Stimulated activated naive CD4-positive, alpha-beta T cell (primary cell): ENCODE measurements at regions not wholly inside any gene's neighbourhood (a gene's known extent, or its start where the extent isn't known, plus 50 kb on each side); places are given as distances from the start of the nearest gene placed in this dataset.

Experiments
- DNase-seq, 6 experiments: peaks; one replicate each; lab custom pipeline; 2025; lab: John Stamatoyannopoulos, UW

- DNase-seq = no peak
Observed at GRCh38 chr3:174651951-174652350, 207.2 kb upstream of the NAALADL2 start.

GRCh38 chr3:174659511-174659910, 199.6 kb upstream of the NAALADL2 start:
- no peak for DNase-seq

GRCh38 chr3:174662653-174663052, 196.5 kb upstream of the NAALADL2 start:
- DNase-seq = no peak

- DNase-seq = no peak
Observed at GRCh38 chr3:174667386-174667785, 191.7 kb upstream of the NAALADL2 start.

GRCh38 chr3:174675406-174675805, 183.7 kb upstream of the NAALADL2 start:
- no peak for DNase-seq

DNA sequence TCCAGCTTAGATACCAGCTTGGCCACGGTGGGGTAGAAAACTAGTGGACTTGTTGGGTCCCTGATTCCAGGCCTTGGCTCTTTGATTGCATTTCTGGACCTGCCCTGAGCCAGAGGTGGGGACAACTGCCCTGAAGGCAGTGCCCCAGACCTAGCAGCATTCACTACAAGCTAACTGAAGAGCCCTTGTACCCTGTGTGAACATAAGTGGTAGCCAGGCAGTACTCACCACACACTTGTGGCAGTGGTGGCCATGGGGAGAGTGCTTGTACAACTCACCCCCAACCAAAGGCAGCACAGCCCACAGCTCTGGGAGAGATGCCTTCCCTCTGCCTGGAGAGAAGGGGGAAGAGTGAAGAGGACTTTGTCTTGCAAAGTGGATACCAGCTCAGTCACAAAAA, 177.3 kb upstream of the NAALADL2 start:
- DNase-seq = no peak

GRCh38 chr3:174685796-174686195, 173.3 kb upstream of the NAALADL2 start:
- no peak for DNase-seq

DNA sequence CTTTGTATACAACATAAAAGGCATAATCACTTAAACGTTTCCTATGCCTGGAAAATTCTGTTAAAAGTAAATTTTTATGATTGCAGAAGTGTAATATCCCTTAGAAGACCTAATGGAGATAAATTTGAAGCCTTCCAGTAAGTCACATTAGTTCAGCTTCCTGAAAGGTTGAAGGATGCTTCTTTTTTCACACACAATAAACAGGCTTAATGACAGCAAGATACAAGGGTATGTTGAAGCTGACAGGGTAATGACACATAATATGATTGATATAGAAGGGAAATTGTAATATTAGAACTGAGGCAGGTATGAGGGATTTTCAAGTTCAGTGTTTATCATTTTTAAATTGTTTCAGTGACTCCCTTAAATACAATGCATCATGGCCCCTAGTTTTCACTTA, 161.8 kb upstream of the NAALADL2 start:
- no peak for DNase-seq

DNA sequence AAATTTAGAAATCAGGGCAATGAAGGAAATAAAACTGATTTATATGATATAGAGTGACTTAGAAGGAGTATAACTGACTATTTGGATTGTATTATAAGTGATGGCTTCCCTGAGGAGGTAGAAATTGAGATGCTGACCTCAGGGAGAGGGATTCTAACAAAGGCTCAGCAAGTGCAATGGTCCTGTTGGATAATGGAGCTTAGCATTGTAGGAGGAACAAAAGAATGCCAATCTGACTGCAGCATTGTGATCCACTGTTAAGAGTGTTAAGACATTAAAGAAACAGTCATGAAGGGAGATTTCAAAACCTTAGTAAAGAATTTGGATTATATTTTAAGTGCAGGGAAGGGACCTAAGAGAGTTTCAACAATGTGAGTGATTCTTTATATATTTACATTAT, 158.4 kb upstream of the NAALADL2 start:
- DNase-seq = no peak

- DNase-seq = no peak
Observed at GRCh38 chr3:174710612-174711011, 148.5 kb upstream of the NAALADL2 start.

DNA sequence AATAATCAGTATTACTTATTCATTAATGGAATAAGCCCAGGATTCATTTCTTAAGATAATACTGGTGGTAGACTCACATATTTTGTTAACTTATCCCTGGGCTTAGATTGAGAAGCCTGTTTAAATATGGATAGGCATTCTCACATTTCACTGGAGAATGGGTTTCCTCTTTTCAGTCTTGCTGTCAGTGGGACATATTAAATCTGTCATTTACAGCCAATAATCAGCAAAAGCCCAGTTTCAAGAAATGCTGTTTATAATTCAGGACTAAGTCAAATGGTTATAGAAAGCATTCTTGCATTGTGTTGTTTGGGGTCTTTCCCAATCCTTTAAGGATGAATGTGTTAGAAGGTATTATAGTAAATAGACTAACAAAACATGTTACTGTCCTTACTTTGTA, 143.7 kb upstream of the NAALADL2 start:
- no peak for DNase-seq

DNA sequence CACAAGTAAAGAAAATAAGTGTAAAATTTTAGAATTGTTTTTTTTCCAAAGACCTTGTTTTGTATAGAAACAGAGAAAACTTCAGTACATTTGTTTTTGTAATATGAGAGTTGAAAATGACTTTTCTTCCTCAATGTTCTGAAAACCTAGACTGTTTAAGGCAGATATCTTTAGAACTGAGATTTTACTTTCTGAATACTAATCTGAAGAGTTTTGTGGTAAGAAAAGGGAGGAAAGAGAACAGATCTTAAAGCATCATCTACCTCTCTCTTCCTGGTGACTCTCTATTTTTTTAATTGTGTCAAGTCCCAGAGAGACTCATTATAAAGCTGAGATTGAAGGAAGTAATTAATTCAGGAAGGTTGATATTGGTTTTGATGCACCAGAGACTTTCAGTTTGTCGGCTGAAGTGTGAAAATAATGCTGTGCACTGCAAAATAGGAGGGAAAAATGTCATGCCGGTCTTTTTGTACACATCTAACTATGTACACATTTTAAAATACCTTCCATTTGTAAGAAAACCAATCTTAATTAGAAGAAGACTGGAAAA, 142.1 kb upstream of the NAALADL2 start:
- no peak for DNase-seq

DNA sequence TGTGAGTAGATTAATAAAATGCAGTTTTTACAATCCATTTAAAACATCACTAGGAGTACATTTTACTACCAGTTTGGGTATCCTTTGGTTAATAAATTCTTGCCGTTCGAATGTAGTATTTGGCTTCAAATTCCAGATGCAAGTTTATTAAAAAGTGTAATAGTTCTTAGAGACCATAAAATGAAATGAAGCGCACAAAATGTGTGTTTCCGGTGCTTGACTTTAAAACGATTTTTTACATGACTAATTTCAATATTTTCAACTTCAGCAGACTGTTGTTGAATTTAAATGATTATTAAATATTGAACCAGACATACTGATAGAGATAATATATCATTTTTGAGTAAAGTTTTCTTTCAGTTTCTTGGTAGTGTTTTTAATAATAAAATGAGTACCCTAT, 138.4 kb upstream of the NAALADL2 start:
- DNase-seq = no peak

- no peak for DNase-seq
Observed at GRCh38 chr3:174725303-174725702, 133.8 kb upstream of the NAALADL2 start.

- DNase-seq = no peak
Observed at GRCh38 chr3:174737966-174738365, 121.2 kb upstream of the NAALADL2 start.

GRCh38 chr3:174749143-174749542, 110.0 kb upstream of the NAALADL2 start:
- DNase-seq = no peak

- no peak for DNase-seq
Observed at GRCh38 chr3:174755833-174756829, 103.0 kb upstream of the NAALADL2 start.

GRCh38 chr3:174758943-174759342, 100.2 kb upstream of the NAALADL2 start:
- DNase-seq = no peak

DNA sequence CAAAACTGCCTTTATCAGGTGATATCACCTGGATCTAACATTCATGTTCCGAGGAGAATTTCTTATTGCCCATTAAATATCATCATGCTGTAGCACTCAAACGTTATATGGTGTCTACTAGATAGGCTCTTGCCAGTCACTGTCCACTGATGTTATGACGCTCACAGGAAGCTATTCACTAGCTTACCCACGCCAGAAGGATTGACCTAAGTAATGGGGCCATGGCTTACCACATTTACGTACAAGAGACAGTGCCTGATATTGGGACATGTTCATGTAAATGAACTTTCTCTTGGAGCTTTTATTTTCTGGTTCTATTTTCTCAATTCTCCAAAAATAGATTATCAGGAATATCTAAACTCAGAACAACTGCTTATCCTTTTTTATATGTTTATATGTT, 91.7 kb upstream of the NAALADL2 start:
- no peak for DNase-seq

DNA sequence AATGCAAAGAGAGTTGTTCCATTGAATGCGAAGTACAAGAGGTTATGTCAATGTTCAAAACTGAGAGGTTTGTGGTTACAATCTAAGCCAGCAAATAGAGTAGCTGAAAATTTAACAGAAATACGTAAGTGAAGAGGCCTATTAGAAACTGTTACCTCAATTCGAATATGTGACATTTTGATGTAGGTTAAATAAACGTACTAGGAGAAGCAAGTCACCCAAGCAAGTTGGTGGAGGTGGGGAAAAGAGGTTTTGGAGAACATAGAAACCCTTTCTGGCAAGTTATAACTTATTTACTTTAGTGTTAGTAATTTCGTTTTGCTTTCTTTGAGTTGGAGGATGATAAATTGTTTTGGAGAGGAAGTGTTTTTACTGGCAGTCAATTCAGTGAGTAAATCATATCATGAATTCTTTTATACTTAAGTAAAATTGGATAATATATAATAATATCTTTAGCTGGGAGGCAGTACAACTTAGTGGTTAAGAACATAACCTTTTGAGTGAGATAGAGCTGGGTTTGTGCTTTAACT, 91.2 kb upstream of the NAALADL2 start:
- DNase-seq = no peak

DNA sequence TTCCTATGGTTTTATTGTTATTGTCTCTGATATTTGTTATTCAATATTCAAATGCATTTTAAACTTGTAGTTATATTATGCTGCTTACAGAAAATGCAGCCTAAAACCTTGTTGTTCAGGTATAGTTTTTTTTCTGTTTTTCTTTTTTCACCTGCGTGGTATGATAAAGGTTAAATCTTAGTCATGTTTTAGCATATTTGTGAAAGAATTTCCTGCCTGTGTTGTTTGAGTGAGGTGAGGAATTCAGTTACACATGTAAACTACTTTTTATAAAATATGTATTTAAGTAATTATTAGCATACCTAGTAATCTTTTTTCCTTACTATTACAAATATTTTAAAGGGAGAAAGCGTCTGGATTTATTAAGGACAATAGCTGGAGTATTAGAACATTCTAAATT, 90.0 kb upstream of the NAALADL2 start:
- no peak for DNase-seq

DNA sequence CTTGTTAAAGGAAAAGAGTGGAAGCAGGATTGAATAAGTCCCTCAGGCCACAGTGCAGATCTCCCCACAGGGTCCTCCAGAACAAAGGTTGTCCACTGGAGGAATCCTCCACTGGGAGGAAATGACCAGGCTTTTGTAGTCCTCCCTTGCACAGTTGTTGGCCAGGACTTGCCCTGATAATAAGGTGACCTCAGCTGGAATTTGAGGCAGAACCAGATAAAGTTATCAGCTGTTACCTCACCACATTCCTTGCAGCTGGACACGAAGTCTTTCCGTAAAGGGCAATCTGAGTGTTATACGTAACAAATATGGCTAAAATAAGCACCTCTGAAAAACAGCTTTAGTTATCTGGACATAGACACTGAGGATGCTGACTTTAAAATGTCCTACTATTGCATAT, 83.5 kb upstream of the NAALADL2 start:
- DNase-seq = no peak

DNA sequence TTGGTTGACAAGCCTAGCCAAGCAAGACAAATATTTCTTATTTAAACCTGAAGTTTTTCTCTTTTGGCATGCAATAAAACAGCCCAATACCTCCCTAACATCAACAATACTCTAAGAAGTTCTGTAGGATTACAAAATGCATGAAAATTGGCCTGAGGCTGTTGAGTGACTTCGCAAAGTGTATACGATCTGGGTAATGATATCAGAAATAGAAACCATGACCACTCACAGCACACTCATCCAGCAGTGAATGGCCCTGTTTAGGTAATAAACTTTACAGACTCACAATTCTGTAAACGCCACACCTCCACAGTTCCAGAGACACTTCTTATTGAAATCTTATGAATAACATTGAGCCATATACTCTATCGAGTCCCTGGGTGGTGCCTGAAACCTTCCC, 83.0 kb upstream of the NAALADL2 start:
- DNase-seq = no peak
